ENCODE measurements at regions not wholly inside any gene's neighbourhood (a gene's known extent, or its start where the extent isn't known, plus 50 kb on each side); places are given as distances from the start of the nearest gene placed in this dataset.
"Not testable (repeated sequence)": the region's sequence is repeated elsewhere in the genome, so short reads cannot be mapped to it uniquely, and the experiment has no call there.

DNA sequence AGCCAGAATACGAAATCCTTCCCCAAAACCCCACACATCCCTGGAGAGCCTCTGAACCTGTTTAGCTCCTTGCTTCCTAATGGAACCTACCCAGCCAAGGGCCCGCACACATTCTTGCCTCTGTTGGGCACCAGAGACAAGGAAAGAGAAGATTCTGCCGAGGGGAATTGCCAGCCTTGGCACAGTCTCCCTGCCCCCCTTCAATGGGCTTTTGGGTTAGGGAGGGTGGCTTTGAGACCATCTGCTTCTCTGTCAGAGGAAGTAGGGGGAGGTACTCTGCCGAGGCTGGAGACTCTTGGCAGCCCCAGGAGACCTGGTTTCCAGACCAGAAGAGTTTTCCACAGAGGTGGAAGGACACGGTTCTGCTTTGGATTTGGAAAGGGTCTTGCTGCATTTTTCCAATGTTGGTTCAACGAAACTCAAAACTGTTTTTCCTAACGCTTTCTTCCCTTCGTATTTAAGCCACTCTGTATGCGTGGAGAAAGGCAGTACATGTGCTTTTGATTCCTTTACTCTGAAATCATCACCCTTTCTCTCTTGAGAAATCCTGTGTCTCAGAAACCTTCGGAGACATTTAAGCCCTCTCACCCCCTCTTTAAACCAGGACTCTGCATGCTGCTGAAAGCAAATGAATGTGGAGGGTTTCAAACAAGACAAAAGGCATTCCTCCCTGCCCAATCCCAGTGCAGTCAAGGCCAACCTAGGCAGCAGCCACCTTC lies 78.8 kb upstream of the PRR23C start:
- no peak overlapping the region for H3K9ac ChIP-seq (ENCODE audit: insufficient read depth, low read length)
- H3K79me2 ChIP-seq (ENCODE audit: control insufficient read depth, insufficient read depth, low read length), result no peaks in the 10 kb centered on the region
- H3K9me3 ChIP-seq (ENCODE audit: control insufficient read depth, insufficient read depth, low read depth, low read length), result no peaks in the 10 kb centered on the region
- no peak overlapping the region for H3K4me3 ChIP-seq (replicated peaks in 1 of 4; ENCODE audit: control extremely low read depth in 1 of 4, insufficient read depth in 1 of 4, low read depth in 3 of 4, low read length in 4 of 4)
- no peak overlapping the region for H3K4me2 ChIP-seq (ENCODE audit: extremely low read depth, insufficient read depth, low read length)
- DNase-seq (ENCODE audit: low read depth in 2 of 2), result no peak
- TF ChIP-seq EZH2 (IDR thresholded peaks at IDR 0.05; ENCODE audit: low read length, missing control alignments), result no peak
- no peak overlapping the region for H2AFZ ChIP-seq (ENCODE audit: low read length)
- peaks cover 21% of the 10 kb centered on the region for H3K4me1 ChIP-seq (ENCODE audit: control insufficient read depth, extremely low read depth, insufficient read depth, low read length)
- no peaks in the 10 kb centered on the region for H3K36me3 ChIP-seq (ENCODE audit: control insufficient read depth, insufficient read depth, low read length)
- no peak overlapping the region for H3K27ac ChIP-seq (ENCODE audit: insufficient read depth, low read length)
- H4K20me1 ChIP-seq (ENCODE audit: control insufficient read depth, extremely low read depth, insufficient read depth, low read length), result no peaks in the 10 kb centered on the region
- H3K27me3 ChIP-seq (ENCODE audit: control insufficient read depth, insufficient read depth, low read length), result no peaks in the 10 kb centered on the region

- no peaks in the 10 kb centered on the region for H3K9me3 ChIP-seq (ENCODE audit: control insufficient read depth, insufficient read depth, low read depth, low read length)
- H4K20me1 ChIP-seq (ENCODE audit: control insufficient read depth, extremely low read depth, insufficient read depth, low read length), result no peaks in the 10 kb centered on the region
- H3K36me3 ChIP-seq (ENCODE audit: control insufficient read depth, insufficient read depth, low read length), result no peaks in the 10 kb centered on the region
- H3K9ac ChIP-seq (ENCODE audit: insufficient read depth, low read length), result no peak overlapping the region
- H3K79me2 ChIP-seq (ENCODE audit: control insufficient read depth, insufficient read depth, low read length), result no peaks in the 10 kb centered on the region
- no peak overlapping the region for H3K27ac ChIP-seq (ENCODE audit: insufficient read depth, low read length)
- H3K4me3 ChIP-seq (replicated peaks in 1 of 4; ENCODE audit: control extremely low read depth in 1 of 4, insufficient read depth in 1 of 4, low read depth in 3 of 4, low read length in 4 of 4), result no peak overlapping the region
- no peak for DNase-seq (ENCODE audit: low read depth in 2 of 2)
- H3K27me3 ChIP-seq (ENCODE audit: control insufficient read depth, insufficient read depth, low read length), result no peaks in the 10 kb centered on the region
- no peak overlapping the region for H2AFZ ChIP-seq (ENCODE audit: low read length)
- TF ChIP-seq, protein P1, sequence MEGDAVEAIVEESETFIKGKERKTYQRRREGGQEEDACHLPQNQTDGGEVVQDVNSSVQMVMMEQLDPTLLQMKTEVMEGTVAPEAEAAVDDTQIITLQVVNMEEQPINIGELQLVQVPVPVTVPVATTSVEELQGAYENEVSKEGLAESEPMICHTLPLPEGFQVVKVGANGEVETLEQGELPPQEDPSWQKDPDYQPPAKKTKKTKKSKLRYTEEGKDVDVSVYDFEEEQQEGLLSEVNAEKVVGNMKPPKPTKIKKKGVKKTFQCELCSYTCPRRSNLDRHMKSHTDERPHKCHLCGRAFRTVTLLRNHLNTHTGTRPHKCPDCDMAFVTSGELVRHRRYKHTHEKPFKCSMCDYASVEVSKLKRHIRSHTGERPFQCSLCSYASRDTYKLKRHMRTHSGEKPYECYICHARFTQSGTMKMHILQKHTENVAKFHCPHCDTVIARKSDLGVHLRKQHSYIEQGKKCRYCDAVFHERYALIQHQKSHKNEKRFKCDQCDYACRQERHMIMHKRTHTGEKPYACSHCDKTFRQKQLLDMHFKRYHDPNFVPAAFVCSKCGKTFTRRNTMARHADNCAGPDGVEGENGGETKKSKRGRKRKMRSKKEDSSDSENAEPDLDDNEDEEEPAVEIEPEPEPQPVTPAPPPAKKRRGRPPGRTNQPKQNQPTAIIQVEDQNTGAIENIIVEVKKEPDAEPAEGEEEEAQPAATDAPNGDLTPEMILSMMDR (conservative IDR thresholded peaks at IDR 0.05 in 1 of 2, IDR thresholded peaks at IDR 0.05 in 1 of 2; ENCODE audit: low read depth in 1 of 2, low read length in 2 of 2), result no peak
- TF ChIP-seq EZH2 (IDR thresholded peaks at IDR 0.05; ENCODE audit: low read length, missing control alignments), result no peak
- H3K4me1 ChIP-seq (ENCODE audit: control insufficient read depth, extremely low read depth, insufficient read depth, low read length), result peaks cover 21% of the 10 kb centered on the region
- H3K4me2 ChIP-seq (ENCODE audit: extremely low read depth, insufficient read depth, low read length), result no peak overlapping the region
These were observed 79.5 kb upstream of the PRR23C start for GRCh38 chr3:139124197-139124596.

DNA sequence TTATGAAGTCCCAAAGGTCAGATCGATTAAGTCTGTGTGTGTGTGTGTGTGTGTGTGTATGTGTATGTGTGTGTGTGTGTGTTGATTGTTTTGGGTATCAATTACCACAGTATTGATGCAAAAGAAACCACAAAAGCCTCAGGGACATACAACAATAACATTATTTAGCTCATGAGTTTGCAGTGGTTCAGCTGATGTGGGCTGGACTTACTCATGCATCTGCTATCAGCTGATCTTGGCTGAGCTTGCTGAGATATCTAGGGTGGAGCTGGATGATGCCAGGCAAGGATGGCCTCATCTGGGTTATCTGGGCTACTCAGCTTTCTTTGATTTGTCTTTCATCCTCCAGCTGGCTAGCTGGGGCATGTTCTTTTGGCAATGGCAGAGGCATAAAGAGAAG lies 82.4 kb upstream of the PRR23C start:
- H2AFZ ChIP-seq (ENCODE audit: low read length), result no peak overlapping the region
- no peak overlapping the region for H3K27ac ChIP-seq (ENCODE audit: insufficient read depth, low read length)

DNA sequence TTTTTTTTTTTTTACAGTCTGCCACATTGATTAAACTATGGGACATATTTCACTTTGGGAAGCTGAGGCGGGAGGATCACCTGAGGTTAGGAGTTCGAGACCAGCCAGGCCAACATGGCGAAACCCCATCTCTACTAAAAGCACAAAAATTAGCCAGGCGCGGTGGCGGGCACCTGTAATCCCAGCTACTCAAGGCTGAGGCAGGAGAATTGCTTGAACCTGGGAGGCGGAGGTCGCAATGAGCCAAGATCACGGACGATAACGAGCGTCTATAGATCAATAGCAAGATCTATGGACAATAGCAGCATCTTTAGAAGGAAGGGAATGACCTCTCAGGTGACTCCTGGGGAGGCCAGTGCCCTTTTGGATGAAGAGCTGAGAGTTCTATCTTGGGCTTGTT lies 82.9 kb upstream of the PRR23C start:
- H4K20me1 ChIP-seq (ENCODE audit: control insufficient read depth, extremely low read depth, insufficient read depth, low read length); H3K4me3 ChIP-seq (replicated peaks in 1 of 4; ENCODE audit: control extremely low read depth in 1 of 4, insufficient read depth in 1 of 4, low read depth in 3 of 4, low read length in 4 of 4); H3K9me3 ChIP-seq (ENCODE audit: control insufficient read depth, insufficient read depth, low read depth, low read length); H3K4me1 ChIP-seq (ENCODE audit: control insufficient read depth, extremely low read depth, insufficient read depth, low read length); H3K27ac ChIP-seq (ENCODE audit: insufficient read depth, low read length); H3K4me2 ChIP-seq (ENCODE audit: extremely low read depth, insufficient read depth, low read length); H3K27me3 ChIP-seq (ENCODE audit: control insufficient read depth, insufficient read depth, low read length); DNase-seq (ENCODE audit: low read depth in 2 of 2); H3K9ac ChIP-seq (ENCODE audit: insufficient read depth, low read length); H2AFZ ChIP-seq (ENCODE audit: low read length); H3K36me3 ChIP-seq (ENCODE audit: control insufficient read depth, insufficient read depth, low read length); H3K79me2 ChIP-seq (ENCODE audit: control insufficient read depth, insufficient read depth, low read length): not testable (repeated sequence)

More for the DNA sequence above, 82.4 kb upstream of the PRR23C start:
- H3K4me3 ChIP-seq (replicated peaks in 1 of 4; ENCODE audit: control extremely low read depth in 1 of 4, insufficient read depth in 1 of 4, low read depth in 3 of 4, low read length in 4 of 4), result no peak overlapping the region
- H3K9ac ChIP-seq (ENCODE audit: insufficient read depth, low read length), result no peak overlapping the region
- peaks cover 4% of the 10 kb centered on the region for H3K4me1 ChIP-seq (ENCODE audit: control insufficient read depth, extremely low read depth, insufficient read depth, low read length)
- H3K27me3 ChIP-seq (ENCODE audit: control insufficient read depth, insufficient read depth, low read length), result no peaks in the 10 kb centered on the region
- no peaks in the 10 kb centered on the region for H4K20me1 ChIP-seq (ENCODE audit: control insufficient read depth, extremely low read depth, insufficient read depth, low read length)
- TF ChIP-seq, protein P1 (conservative IDR thresholded peaks at IDR 0.05 in 1 of 2, IDR thresholded peaks at IDR 0.05 in 1 of 2; ENCODE audit: low read depth in 1 of 2, low read length in 2 of 2), result no peak
- no peak for TF ChIP-seq EZH2 (IDR thresholded peaks at IDR 0.05; ENCODE audit: low read length, missing control alignments)
- H3K4me2 ChIP-seq (ENCODE audit: extremely low read depth, insufficient read depth, low read length), result no peak overlapping the region
- H3K79me2 ChIP-seq (ENCODE audit: control insufficient read depth, insufficient read depth, low read length), result no peaks in the 10 kb centered on the region
- peak; percentile 61 to 77 for DNase-seq (ENCODE audit: low read depth in 2 of 2)
- no peaks in the 10 kb centered on the region for H3K36me3 ChIP-seq (ENCODE audit: control insufficient read depth, insufficient read depth, low read length)
- H3K9me3 ChIP-seq (ENCODE audit: control insufficient read depth, insufficient read depth, low read depth, low read length), result no peaks in the 10 kb centered on the region

All from fibroblast of lung (primary cell).